ENCODE measurements at regions not wholly inside any gene's neighbourhood (a gene's known extent, or its start where the extent isn't known, plus 50 kb on each side); places are given as distances from the start of the nearest gene placed in this dataset.

DNA sequence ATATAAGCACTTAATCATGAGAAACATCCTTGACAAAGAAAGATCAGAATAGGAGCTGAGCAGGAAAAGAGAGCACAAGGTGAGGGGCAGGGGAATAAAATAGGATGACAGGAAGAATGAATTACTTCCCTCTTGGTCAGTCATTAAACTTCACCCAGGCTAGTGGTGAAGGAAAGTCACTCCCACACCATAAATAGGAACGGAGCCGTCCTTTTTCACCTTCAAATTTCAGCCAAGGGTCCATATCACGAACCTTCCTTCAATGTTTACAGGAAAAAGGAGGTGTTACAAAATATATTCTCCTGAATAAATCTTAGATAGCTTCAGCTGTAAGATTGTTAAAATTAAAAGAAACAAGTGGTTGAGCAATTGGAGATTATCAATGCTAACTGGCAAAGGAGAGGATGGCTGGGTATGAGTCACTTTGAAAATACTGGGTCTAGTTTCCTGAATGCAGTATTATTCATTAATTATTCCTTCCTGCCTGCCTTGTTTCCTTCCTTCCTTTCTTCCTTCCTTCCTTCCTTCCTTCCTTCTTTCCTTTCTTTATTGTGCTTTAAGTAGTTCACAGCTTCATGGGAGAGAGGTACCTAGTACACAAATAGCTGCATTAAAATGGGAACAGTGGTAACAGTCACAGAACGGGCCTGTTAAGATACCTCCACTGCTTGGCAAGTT, 292.3 kb upstream of the ID2 start:
- Histone ChIP-seq H3K27ac (peak overlapping the region in 6 of 11 experiments; percentile 2 to 54 (median 18); a peak in 6 of 22 replicates), H3K9ac (no peak overlapping the region), H3K27me3 (no peaks in the 10 kb centered on the region), H3K36me3 (no peaks in the 10 kb centered on the region), H4K20me1 (no peaks in the 10 kb centered on the region), H3K4me3 (no peak overlapping the region), H3K4me1 (peaks cover 21 to 46% (median 32%) of the 10 kb centered on the region in 10 experiments), H3K9me3 (replicated peaks in 1 of 11) (peaks cover 5 to 26% (median 17%) of the 10 kb centered on the region in 11 experiments; a peak in 21 of 22 replicates), H3K4me2 (peak overlapping the region in 10 of 11 experiments; percentile 16 to 71 (median 58); a peak in 20 of 22 replicates)
- no peak for TF ChIP-seq Cebpa-rat (IDR thresholded peaks at IDR 0.05)

GRCh38 chr2:8391126-8391525, 290.7 kb upstream of the ID2 start:
- TF ChIP-seq Cebpa-rat (IDR thresholded peaks at IDR 0.05) = no peak
- H3K9me3 ChIP-seq (replicated peaks in 1 of 11) = peaks cover 5 to 26% (median 17%) of the 10 kb centered on the region in 11 experiments; a peak in 21 of 22 replicates
- H4K20me1 ChIP-seq = no peaks in the 10 kb centered on the region
- H3K27me3 ChIP-seq = no peaks in the 10 kb centered on the region
- H3K27ac ChIP-seq = 0 out of 22 replicates have a peak overlapping the region, but pooled peaks of 3 of the 11 experiments have one; percentile 7 to 30 (median 16)
- H3K4me3 ChIP-seq = no peak overlapping the region
- peaks cover 37 to 61% (median 45%) of the 10 kb centered on the region in 10 experiments for H3K4me1 ChIP-seq
- 0 out of 22 replicates have a peak overlapping the region, but pooled peaks of 3 of the 11 experiments have one; percentile 4 to 27 (median 20) for H3K4me2 ChIP-seq
- no peak overlapping the region for H3K9ac ChIP-seq
- no peaks in the 10 kb centered on the region for H3K36me3 ChIP-seq

DNA sequence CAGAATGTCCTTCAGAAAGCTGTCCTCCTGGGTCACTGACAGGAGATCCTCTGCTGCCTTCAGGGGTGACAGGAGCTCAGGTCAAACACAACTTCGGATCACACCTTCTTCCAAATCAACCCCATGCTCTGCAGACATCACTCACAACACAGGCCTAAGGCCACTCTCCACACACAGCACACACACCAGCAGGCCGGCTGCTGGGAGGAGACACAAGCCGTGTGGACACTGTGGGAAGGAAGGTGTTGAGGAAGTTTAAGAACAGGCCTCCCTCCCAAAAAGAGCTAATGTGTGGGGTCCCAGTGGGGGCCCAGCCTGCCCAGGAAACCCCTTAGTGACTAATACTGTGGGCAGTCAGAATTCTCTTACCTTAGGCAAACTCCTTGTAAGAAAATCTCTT, 290.3 kb upstream of the ID2 start:
- TF ChIP-seq Cebpa-rat (IDR thresholded peaks at IDR 0.05) = no peak
- H3K9me3 ChIP-seq (replicated peaks in 1 of 11) = peaks cover 5 to 26% (median 17%) of the 10 kb centered on the region in 11 experiments; a peak in 21 of 22 replicates
- no peaks in the 10 kb centered on the region for H3K36me3 ChIP-seq
- H3K4me2 ChIP-seq = peak overlapping the region in 4 of 11 experiments; percentile 4 to 27 (median 18); a peak in 3 of 22 replicates
- no peak overlapping the region for H3K9ac ChIP-seq
- H3K4me1 ChIP-seq = peaks cover 37 to 61% (median 45%) of the 10 kb centered on the region in 10 experiments
- no peaks in the 10 kb centered on the region for H3K27me3 ChIP-seq
- H3K4me3 ChIP-seq = no peak overlapping the region
- peak overlapping the region in 4 of 11 experiments; percentile 7 to 30 (median 16); a peak in 2 of 22 replicates for H3K27ac ChIP-seq
- H4K20me1 ChIP-seq = no peaks in the 10 kb centered on the region

DNA sequence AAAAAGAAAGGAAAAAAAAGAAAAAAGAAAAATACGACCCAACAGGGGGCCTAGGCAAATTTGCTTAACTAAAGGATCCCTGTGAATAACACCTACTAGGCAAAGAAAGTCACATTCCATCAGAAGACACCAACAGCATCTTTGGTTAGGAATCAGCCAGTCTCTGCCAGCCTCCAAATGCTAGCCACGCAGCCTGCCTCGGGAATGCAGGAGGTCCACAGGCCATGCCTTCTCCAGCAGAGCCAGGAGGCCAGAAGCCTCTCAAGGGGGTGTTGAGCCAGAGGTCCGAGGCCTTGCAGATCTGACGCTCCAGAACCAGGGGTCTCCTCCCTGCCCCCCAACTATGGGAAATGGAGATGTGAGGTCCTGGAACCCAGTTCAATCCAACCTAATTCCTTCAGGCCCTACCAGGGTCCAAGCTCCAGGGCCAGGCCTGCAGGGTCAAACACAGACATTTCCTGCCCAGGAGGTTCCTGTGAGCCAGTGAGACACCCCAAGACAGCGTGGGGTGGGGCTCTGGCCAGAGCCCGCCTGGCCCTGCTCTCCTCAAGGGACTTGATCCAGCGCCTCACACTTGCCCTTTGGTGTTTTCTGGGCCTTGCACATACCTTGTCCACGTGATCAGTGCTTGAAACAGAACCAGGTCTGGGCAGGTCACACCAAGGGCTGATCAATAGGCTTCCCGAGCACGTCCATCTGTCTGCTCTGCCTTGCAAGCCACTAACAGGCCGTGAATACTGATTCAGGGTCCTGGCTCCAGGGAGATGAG, 289.6 kb upstream of the ID2 start:
- H3K4me3 ChIP-seq = no peak overlapping the region
- TF ChIP-seq Cebpa-rat (IDR thresholded peaks at IDR 0.05) = no peak
- H3K4me1 ChIP-seq = peaks cover 37 to 61% (median 45%) of the 10 kb centered on the region in 10 experiments
- H3K9me3 ChIP-seq (replicated peaks in 1 of 11) = peaks cover 5 to 23% (median 12%) of the 10 kb centered on the region in 11 experiments; a peak in 21 of 22 replicates
- peak overlapping the region in 2 of 11 experiments; percentile 27 to 64; a peak in 1 of 22 replicates for H3K4me2 ChIP-seq
- H3K27ac ChIP-seq = peak overlapping the region in 6 of 11 experiments; percentile 0 to 51 (median 26); a peak in 6 of 22 replicates
- no peak overlapping the region for H3K9ac ChIP-seq
- no peaks in the 10 kb centered on the region for H4K20me1 ChIP-seq
- no peaks in the 10 kb centered on the region for H3K27me3 ChIP-seq
- H3K36me3 ChIP-seq = no peaks in the 10 kb centered on the region

DNA sequence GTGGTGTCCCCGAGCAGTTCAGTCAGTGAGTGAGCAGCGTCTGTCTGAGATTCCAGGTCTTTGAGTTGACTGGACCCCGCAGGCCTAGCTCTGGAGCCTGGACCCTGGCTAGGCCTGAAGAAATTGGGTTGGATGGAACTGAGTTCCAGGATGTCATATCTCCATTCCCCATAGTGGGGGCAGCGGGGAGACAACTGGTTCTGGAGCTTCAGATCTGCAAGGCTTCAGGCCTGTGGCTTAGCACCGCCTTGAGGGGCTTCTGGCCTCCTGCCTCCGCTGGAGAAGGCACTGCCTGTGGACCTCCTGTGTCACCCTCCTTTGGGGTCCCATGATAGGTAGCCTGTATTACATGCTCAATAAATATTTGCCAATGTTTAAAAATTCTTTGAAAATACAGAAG, 288.4 kb upstream of the ID2 start:
- Histone ChIP-seq H3K9ac (peak overlapping the region in 1 of 11 experiments; percentile 21; a peak in 1 of 22 replicates), H3K4me3 (no peak overlapping the region), H3K9me3 (replicated peaks in 1 of 11) (peaks cover 0 to 12% (median under 1%) of the 10 kb centered on the region in 11 experiments; a peak in 6 of 22 replicates), H3K27ac (peak overlapping the region in 7 of 11 experiments; percentile 25 to 68 (median 53); a peak in 12 of 22 replicates), H4K20me1 (no peaks in the 10 kb centered on the region), H3K4me2 (peak overlapping the region; percentile 50 to 88 (median 71); a peak in 21 of 22 replicates), H3K4me1 (peaks cover 37 to 61% (median 44%) of the 10 kb centered on the region in 10 experiments), H3K27me3 (no peaks in the 10 kb centered on the region), H3K36me3 (no peaks in the 10 kb centered on the region)
- no peak for TF ChIP-seq Cebpa-rat (IDR thresholded peaks at IDR 0.05)

GRCh38 chr2:8394131-8394530, 287.7 kb upstream of the ID2 start:
- Histone ChIP-seq H3K4me3 (no peak overlapping the region), H4K20me1 (no peaks in the 10 kb centered on the region), H3K36me3 (no peaks in the 10 kb centered on the region), H3K4me1 (peaks cover 33 to 56% (median 41%) of the 10 kb centered on the region in 10 experiments), H3K27ac (peak overlapping the region in 8 of 11 experiments; percentile 25 to 68 (median 50); a peak in 16 of 22 replicates), H3K27me3 (no peaks in the 10 kb centered on the region), H3K9me3 (replicated peaks in 1 of 11) (peaks cover 0 to 12% (median 0%) of the 10 kb centered on the region in 11 experiments; a peak in 3 of 22 replicates), H3K4me2 (peak overlapping the region; percentile 50 to 88 (median 71)), H3K9ac (peak overlapping the region in 4 of 11 experiments; percentile 10 to 23 (median 21); a peak in 2 of 22 replicates)
- no peak for TF ChIP-seq Cebpa-rat (IDR thresholded peaks at IDR 0.05)

- Histone ChIP-seq H3K9me3 (replicated peaks in 1 of 11) (peaks cover 0 to 12% (median 0%) of the 10 kb centered on the region in 11 experiments; a peak in 3 of 22 replicates), H3K9ac (peak overlapping the region in 2 of 11 experiments; percentile 21 to 23; a peak in 1 of 22 replicates), H3K36me3 (no peaks in the 10 kb centered on the region), H3K27me3 (no peaks in the 10 kb centered on the region), H3K4me3 (no peak overlapping the region), H3K27ac (peak overlapping the region in 8 of 11 experiments; percentile 17 to 68 (median 50); a peak in 15 of 22 replicates), H3K4me1 (peaks cover 27 to 49% (median 34%) of the 10 kb centered on the region in 10 experiments), H3K4me2 (peak overlapping the region; percentile 50 to 88 (median 71)), H4K20me1 (no peaks in the 10 kb centered on the region)
- TF ChIP-seq Cebpa-rat (IDR thresholded peaks at IDR 0.05) = no peak
Observed at GRCh38 chr2:8394569-8395359, 287.1 kb upstream of the ID2 start.

DNA sequence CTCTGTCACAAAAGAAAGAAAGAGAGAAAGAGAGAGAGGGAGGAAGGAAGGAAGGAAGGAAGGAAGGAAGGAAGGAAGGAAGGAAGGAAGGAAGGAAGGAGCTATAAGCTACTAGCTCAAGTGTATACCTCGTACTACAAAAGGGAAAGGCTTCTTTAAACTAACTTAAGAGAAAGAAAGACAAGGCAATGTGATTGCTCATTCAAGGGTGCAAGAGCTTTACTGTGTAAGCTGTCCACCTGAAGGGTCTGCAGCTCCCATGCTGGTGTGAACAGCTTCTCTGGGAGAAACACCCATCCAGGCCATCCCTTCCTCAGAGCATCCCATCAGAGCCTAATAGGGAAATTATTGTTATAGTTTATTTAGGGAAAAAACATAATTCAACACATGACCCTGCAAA, 286.1 kb upstream of the ID2 start:
- no peak overlapping the region; a peak in 1 of 22 replicates for H3K9ac ChIP-seq
- H3K4me3 ChIP-seq = no peak overlapping the region
- 0 out of 22 replicates have a peak overlapping the region, but pooled peaks of 1 of the 11 experiments have one; percentile 1 for H3K27ac ChIP-seq
- TF ChIP-seq Cebpa-rat (IDR thresholded peaks at IDR 0.05) = no peak
- H3K27me3 ChIP-seq = no peaks in the 10 kb centered on the region
- H3K4me2 ChIP-seq = peak overlapping the region in 9 of 11 experiments; percentile 7 to 80 (median 64); a peak in 13 of 22 replicates
- H3K4me1 ChIP-seq = peaks cover 24 to 44% (median 31%) of the 10 kb centered on the region in 10 experiments
- peaks cover 0 to 12% (median 0%) of the 10 kb centered on the region in 11 experiments; a peak in 3 of 22 replicates for H3K9me3 ChIP-seq (replicated peaks in 1 of 11)
- no peaks in the 10 kb centered on the region for H4K20me1 ChIP-seq
- H3K36me3 ChIP-seq = no peaks in the 10 kb centered on the region

All from BLaER1 treated with 17β-estradiol and CSF1 and Interleukin-3, amounts not matched to agents 10 nM and 100 nM (cell line).